Gastrocnemius medialis (tissue), 4 donors: ENCODE measurements at regions not wholly inside any gene's neighbourhood (a gene's known extent, or its start where the extent isn't known, plus 50 kb on each side); places are given as distances from the start of the nearest gene placed in this dataset.

Source experiments
- ATAC-seq, 2 donors: fragments of 150-250 bp; one replicate each; pipeline ENCODE4 v1.9.1; 2016
- DNase-seq, 2 donors: peaks; one replicate each; pipeline ENCODE4 v3.0.0-alpha.2; 2019
- H3K27ac ChIP-seq, 4 donors: fragments of 200-600 bp; sonication (generic); 1 replicate in 1 of 4; 2 replicates in 3 of 4; pipeline ENCODE4 v1.5.1; 2016 to 2018; ENCODE audit warnings: mild to moderate bottlenecking in 2 of 4, moderate library complexity in 1 of 4
- H3K27me3 ChIP-seq, 3 donors: fragments of 200-600 bp; sonication (generic) in 2 of 3; 1 replicate in 1 of 3; 2 replicates in 2 of 3; pipeline versions ENCODE4 v1.5.1 to v1.6.0; 2016 to 2019; ENCODE audit warnings: mild to moderate bottlenecking in 1 of 3, moderate library complexity in 1 of 3
- H3K36me3 ChIP-seq, 2 donors: fragments of 200-600 bp; sonication (generic) in 1 of 2; one replicate each; pipeline ENCODE4 v1.5.1; 2017 to 2018
- H3K4me1 ChIP-seq, 2 donors: fragments of 200-600 bp; sonication (generic) in 1 of 2; one replicate each; pipeline ENCODE4 v1.5.1; 2016 to 2017; ENCODE audit warnings: mild to moderate bottlenecking in 2 of 2
- H3K4me3 ChIP-seq, 4 donors: fragments of 200-600 bp; sonication (generic) in 3 of 4; 1 replicate in 1 of 4; 2 replicates in 3 of 4; pipeline ENCODE4 v1.5.1; 2016 to 2019; ENCODE audit warnings: mild to moderate bottlenecking in 2 of 4
- H3K9me3 ChIP-seq, 3 donors: fragments of 200-600 bp; sonication (generic) in 2 of 3; 1 replicate in 1 of 3; 2 replicates in 2 of 3; pipeline ENCODE4 v1.5.1; 2016 to 2019
- CTCF ChIP-seq, 5 experiments: fragments of 450-650 bp in 3 of 5; fragments of 200-600 bp in 2 of 5; sonication (generic) in 2 of 5; IDR thresholded peaks in 4 of 5; conservative IDR thresholded peaks in 1 of 5; 1 replicate in 4 of 5; 2 replicates in 1 of 5; pipeline ENCODE4 v1.5.1; 2016 to 2019; ENCODE audit warnings: antibody characterized with exemption in 5 of 5, mild to moderate bottlenecking in 3 of 5, moderate library complexity in 3 of 5
- POLR2A ChIP-seq, 2 donors: fragments of 450-650 bp; IDR thresholded peaks; one replicate each; pipeline ENCODE4 v1.6.1; 2017; ENCODE audit warnings: antibody characterized with exemption in 2 of 2, mild to moderate bottlenecking in 2 of 2, moderate library complexity in 2 of 2
- in situ Hi-C, 4 donors: fragments of 200-750 bp; cut with MboI; loops; one replicate each; pipeline versions ENCODE4 v1.15.0 to v1.8.0; 2017; ENCODE audit warnings: low sequenced_read_pairs in 4 of 4
- intact Hi-C: fragments of 100-400 bp; cut with DNase I; formaldehyde crosslinking; loops from one replicate; pipeline ENCODE4 v1.15.1; 2023; ENCODE audit warnings: low total_unique reads

DNA sequence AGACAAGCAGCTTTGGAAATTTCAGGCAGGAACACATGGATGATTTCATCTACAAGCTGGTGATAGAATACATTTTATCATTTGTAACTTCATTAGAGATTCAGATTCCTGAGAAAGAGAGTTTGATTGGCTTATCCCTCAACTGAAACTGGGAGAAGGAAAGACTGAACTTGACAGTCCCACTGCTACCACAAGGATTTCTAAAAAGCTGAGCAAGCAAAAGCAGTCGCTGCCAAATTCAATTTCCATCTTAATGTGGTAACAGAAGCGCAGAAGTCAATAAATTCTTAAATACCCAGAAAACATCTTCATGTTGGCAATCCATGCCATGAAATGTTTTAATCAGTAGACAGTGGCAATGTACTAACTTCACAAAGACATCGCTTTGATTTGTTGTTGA lies 172.1 kb upstream of the DACH1 start:
- in situ Hi-C loops = no loop called here

DNA sequence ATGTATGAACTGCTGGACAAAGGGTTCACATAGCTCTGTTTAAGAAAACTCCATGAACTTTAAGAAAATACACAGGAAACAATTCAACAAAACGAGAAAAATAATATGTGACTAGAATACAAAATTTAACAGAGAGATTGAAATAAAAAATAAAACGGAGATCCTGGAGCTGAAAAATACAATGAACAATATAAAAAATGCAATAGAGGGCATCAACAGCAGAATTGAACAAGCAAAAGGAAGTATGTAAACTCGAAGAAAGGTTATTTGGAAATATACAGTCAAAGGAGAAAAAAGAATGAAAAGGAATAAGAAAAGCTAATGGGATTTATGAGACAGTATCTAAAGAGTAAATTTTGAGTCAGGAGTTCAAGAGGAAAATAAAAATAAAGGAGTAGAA lies 163.0 kb upstream of the DACH1 start:
- intact Hi-C loops = no loop called here
- no peak for TF ChIP-seq CTCF (IDR thresholded peaks at IDR 0.05 in 4 of 5, conservative IDR thresholded peaks at IDR 0.05 in 1 of 5)
- TF ChIP-seq POLR2A (IDR thresholded peaks at IDR 0.05) = no peak
- Histone ChIP-seq H3K27me3 (no peaks in the 10 kb centered on the region), H3K27ac (no peak overlapping the region), H3K4me1 (no peaks in the 10 kb centered on the region), H3K4me3 (no peak overlapping the region), H3K9me3 (no peaks in the 10 kb centered on the region), H3K36me3 (no peaks in the 10 kb centered on the region)
- ATAC-seq = no peak
- in situ Hi-C loops = no loop called here
- DNase-seq = no peak

More for the DNA sequence above, 172.1 kb upstream of the DACH1 start:
- no peak overlapping the region for H3K27ac ChIP-seq
- H3K4me1 ChIP-seq = no peaks in the 10 kb centered on the region
- H3K27me3 ChIP-seq = no peaks in the 10 kb centered on the region
- H3K4me3 ChIP-seq = no peak overlapping the region
- no peaks in the 10 kb centered on the region for H3K9me3 ChIP-seq
- ATAC-seq = no peak
- TF ChIP-seq CTCF (IDR thresholded peaks at IDR 0.05 in 4 of 5, conservative IDR thresholded peaks at IDR 0.05 in 1 of 5) (no peak), POLR2A (IDR thresholded peaks at IDR 0.05) (no peak)
- DNase-seq = no peak
- H3K36me3 ChIP-seq = no peaks in the 10 kb centered on the region
- intact Hi-C loops = no loop called here

- Histone ChIP-seq H3K27me3 (no peaks in the 10 kb centered on the region), H3K9me3 (no peaks in the 10 kb centered on the region), H3K4me3 (no peak overlapping the region), H3K36me3 (no peaks in the 10 kb centered on the region), H3K4me1 (no peaks in the 10 kb centered on the region), H3K27ac (no peak overlapping the region)
- no peak for TF ChIP-seq POLR2A (IDR thresholded peaks at IDR 0.05)
- DNase-seq (no peak), ATAC-seq (no peak)
- intact Hi-C loops = no loop called here
- in situ Hi-C loops = no loop called here
Measured at GRCh38 chr13:72025836-72026235, 158.8 kb upstream of the DACH1 start.

GRCh38 chr13:72023895-72024294 lies 156.9 kb upstream of the DACH1 start:
- ATAC-seq = no peak
- Histone ChIP-seq H3K9me3 (no peaks in the 10 kb centered on the region), H3K27ac (no peak overlapping the region), H3K27me3 (no peaks in the 10 kb centered on the region), H3K4me3 (no peak overlapping the region), H3K4me1 (no peaks in the 10 kb centered on the region), H3K36me3 (no peaks in the 10 kb centered on the region)
- in situ Hi-C loops = no loop called here
- TF ChIP-seq CTCF (IDR thresholded peaks at IDR 0.05 in 4 of 5, conservative IDR thresholded peaks at IDR 0.05 in 1 of 5) = no peak
- TF ChIP-seq POLR2A (IDR thresholded peaks at IDR 0.05) = no peak
- intact Hi-C loops = no loop called here
- no peak for DNase-seq

GRCh38 chr13:72005455-72005854 lies 138.5 kb upstream of the DACH1 start:
- Histone ChIP-seq H3K27me3 (no peaks in the 10 kb centered on the region), H3K27ac (no peak overlapping the region), H3K4me3 (no peak overlapping the region), H3K4me1 (no peaks in the 10 kb centered on the region), H3K9me3 (no peaks in the 10 kb centered on the region), H3K36me3 (no peaks in the 10 kb centered on the region)
- TF ChIP-seq CTCF (IDR thresholded peaks at IDR 0.05 in 4 of 5, conservative IDR thresholded peaks at IDR 0.05 in 1 of 5) = no peak
- TF ChIP-seq POLR2A (IDR thresholded peaks at IDR 0.05) = no peak
- ATAC-seq (no peak), DNase-seq (no peak)
- intact Hi-C loops = no loop called here
- in situ Hi-C loops = no loop called here
